HepG2 (cell line): ENCODE measurements at regions not wholly inside any gene's neighbourhood (a gene's known extent, or its start where the extent isn't known, plus 50 kb on each side); places are given as distances from the start of the nearest gene placed in this dataset.

Source experiments
- ATAC-seq: fragments of 200-7000 bp; cut with Tn5 transposase; 3 replicates; pipeline ENCODE4 v1.9.1; 2020; ENCODE audit warnings: mild to moderate bottlenecking, moderate library complexity
- BruUV-seq: library from RNA; stranded (reverse); fragments of 400-500 nt; replicated peaks from 2 replicates; lab custom pipeline; 2021; lab: Mats Ljungman, UMichigan
- CTCF ChIA-PET: fragments of 300-600 bp; formaldehyde crosslinking; extraction: SDS; loops from one replicate; lab custom pipeline; 2021; ENCODE audit warnings: low total read pairs, inconsistent platforms, low intra/inter-chr PET ratio; lab: Yijun Ruan, JAX
- POLR2A ChIA-PET: fragments of 350-600 bp; sonication (Branson Sonifier 250); formaldehyde crosslinking; loops from one replicate; lab custom pipeline; 2020; ENCODE audit warnings: antibody characterized with exemption, inconsistent platforms; lab: Yijun Ruan, JAX
- DNase-seq: peaks from one replicate; pipeline ENCODE4 v3.0.0-alpha.2; 2015; ENCODE audit warnings: low spot score
- FAIRE-seq: peaks from 3 replicates; lab custom pipeline; 2011; peaks lifted over from hg19 to GRCh38; lab: Jason Lieb, UNC
- H2AFZ ChIP-seq: one replicate; pipeline ENCODE4 v1.6.1; 2011; ENCODE audit warnings: low read length, inconsistent platforms
- H3K27ac ChIP-seq: fragments of 300-600 bp; 3 replicates; pipeline ENCODE4 v1.8.0; 2011; ENCODE audit warnings: mixed run types, mild to moderate bottlenecking, mixed read lengths, low read length, inconsistent platforms; ENCODE audit not compliant: insufficient read depth; ENCODE audit errors: extremely low read length
- H3K27me3 ChIP-seq, 2 experiments: fragments of 200-600 bp in 1 of 2; 2 replicates in 1 of 2; 3 replicates in 1 of 2; pipeline versions ENCODE4 v1.6.0 to v1.8.0; 2011; ENCODE audit warnings: low read length in 2 of 2, mild to moderate bottlenecking in 2 of 2, moderate library complexity in 2 of 2, inconsistent platforms in 1 of 2; ENCODE audit not compliant: insufficient read depth in 2 of 2, control insufficient read depth in 1 of 2
- H3K36me3 ChIP-seq, 2 experiments: fragments of 200-600 bp in 1 of 2; replicated peaks in 1 of 2; 2 replicates in 1 of 2; 3 replicates in 1 of 2; pipeline versions ENCODE4 v1.5.1 to v1.8.0; 2011; ENCODE audit warnings: low read length in 2 of 2, inconsistent platforms in 1 of 2; ENCODE audit not compliant: insufficient read depth in 2 of 2, control insufficient read depth in 1 of 2
- H3K4me1 ChIP-seq: 2 replicates; pipeline ENCODE4 v1.5.1; 2012; ENCODE audit warnings: low read length, inconsistent platforms; ENCODE audit not compliant: insufficient read depth
- H3K4me2 ChIP-seq: 2 replicates; pipeline ENCODE4 v1.6.0; 2011; ENCODE audit warnings: low read depth, low read length, inconsistent platforms
- H3K4me3 ChIP-seq, 3 experiments: fragments of 200-600 bp in 1 of 3; sonication (generic), shearing (Covaris generic) in 1 of 3; replicated peaks in 1 of 3; 2 replicates each; pipeline ENCODE4 v1.5.1; 2011 to 2016; ENCODE audit warnings: low read length in 3 of 3, inconsistent platforms in 2 of 3, low read depth in 2 of 3, mild to moderate bottlenecking in 2 of 3, control low read depth in 1 of 3, mixed read lengths in 1 of 3; ENCODE audit not compliant: insufficient read depth in 1 of 3
- H3K79me2 ChIP-seq: one replicate; pipeline ENCODE4 v1.6.1; 2011; ENCODE audit warnings: low read length, inconsistent platforms; ENCODE audit not compliant: insufficient read depth
- H3K9ac ChIP-seq: 2 replicates; pipeline ENCODE4 v1.6.0; 2011; ENCODE audit warnings: mild to moderate bottlenecking, low read depth, low read length, inconsistent platforms; ENCODE audit not compliant: insufficient read depth
- H3K9me3 ChIP-seq: 2 replicates; pipeline ENCODE4 v1.5.1; 2012; ENCODE audit warnings: mild to moderate bottlenecking, low read length
- H4K20me1 ChIP-seq: 2 replicates; pipeline ENCODE4 v1.6.0; 2011; ENCODE audit warnings: inconsistent platforms, mild to moderate bottlenecking, low read length, moderate library complexity; ENCODE audit not compliant: insufficient read depth
- MZF1 ChIP-seq: sonication (generic); formaldehyde crosslinking; IDR thresholded peaks from 2 replicates; pipeline ENCODE4 v1.8.1; 2023; ENCODE audit warnings: mild to moderate bottlenecking, missing genetic modification reagents, borderline replicate concordance
- PLRG1 ChIP-seq: fragments of 450-650 bp; conservative IDR thresholded peaks from 2 replicates; pipeline ENCODE4 v1.6.1; 2016
- TBL1XR1 ChIP-seq: fragments of 150-350 bp; IDR thresholded peaks from 2 replicates; pipeline ENCODE4 v1.6.1; 2014; ENCODE audit warnings: borderline replicate concordance, low read length; ENCODE audit not compliant: partially characterized antibody
- ZFP1 ChIP-seq: IDR thresholded peaks from 2 replicates; pipeline ENCODE4 v1.6.1; 2016
- ZIK1 ChIP-seq: sonication (generic); formaldehyde crosslinking; IDR thresholded peaks from 2 replicates; pipeline ENCODE4 v1.5.0; 2020; ENCODE audit warnings: mild to moderate bottlenecking, low read depth, missing genetic modification reagents, borderline replicate concordance
- ZNF251 ChIP-seq: sonication (generic); formaldehyde crosslinking; IDR thresholded peaks from 2 replicates; pipeline ENCODE4 v1.9.0; 2021; ENCODE audit warnings: mild to moderate bottlenecking, missing genetic modification reagents
- ZNF576 ChIP-seq: sonication (generic); formaldehyde crosslinking; IDR thresholded peaks from 2 replicates; pipeline ENCODE4 v1.4.0; 2020; ENCODE audit warnings: mild to moderate bottlenecking, missing genetic modification reagents
- in situ Hi-C: cut with HindIII; loops from 2 replicates; pipeline ENCODE4 v1.10.0; 2017; ENCODE audit warnings: low pct_unique_long_range_greater_than_20kb; ENCODE audit not compliant: extremely low pct_ligation_motif_present
- intact Hi-C: fragments of 100-400 bp; cut with micrococcal nuclease; formaldehyde crosslinking; loops from one replicate; pipeline ENCODE4 v1.10.0; 2022; ENCODE audit not compliant: unreplicated experiment
- TF ChIP-seq, protein P1 (sequence below): sonication (generic); formaldehyde crosslinking; IDR thresholded peaks from 2 replicates; pipeline ENCODE4 v1.5.0; 2020; ENCODE audit warnings: missing genetic modification reagents, mild to moderate bottlenecking, borderline replicate concordance
- TF ChIP-seq, protein P2 (sequence below): fragments of 450-650 bp; IDR thresholded peaks from 2 replicates; pipeline ENCODE4 v1.6.1; 2016

- TF ChIP-seq ZNF576 (CRISPR knock-in tag): no peak
Observed at GRCh38 chr20:8940326-8940725, 128.6 kb upstream of the PLCB4 start (continued).

DNA sequence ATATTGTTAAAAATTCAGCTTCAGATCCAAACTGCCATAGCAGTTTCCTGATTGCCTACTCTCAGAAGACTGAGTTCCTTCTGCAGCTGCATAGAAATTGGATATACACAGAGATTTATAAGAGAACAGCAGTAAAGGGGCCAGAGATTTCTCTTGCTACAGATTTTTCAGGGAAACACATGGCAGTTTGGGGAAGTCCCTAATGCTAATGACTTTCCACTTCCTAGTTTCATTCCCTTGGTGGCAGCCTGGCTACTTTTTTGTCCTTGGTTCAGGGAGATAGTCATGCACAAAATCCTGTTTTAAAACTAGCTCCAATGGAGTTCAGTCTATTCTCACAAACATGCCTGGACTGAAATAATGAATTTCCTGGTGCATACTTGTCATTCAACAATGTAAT, 125.3 kb upstream of the PLCB4 start:
- no peak for FAIRE-seq
- in situ Hi-C loops: no loop called here
- no TSS peak for BruUV-seq

More for the DNA sequence above, 125.3 kb upstream of the PLCB4 start:
- H2AFZ ChIP-seq: no peak overlapping the region
- intact Hi-C loops: no loop called here
- no peak for TF ChIP-seq MZF1 (CRISPR knock-in tag)
- no peak for TF ChIP-seq ZFP1 (CRISPR knock-in tag)
- TF ChIP-seq, protein P1, sequence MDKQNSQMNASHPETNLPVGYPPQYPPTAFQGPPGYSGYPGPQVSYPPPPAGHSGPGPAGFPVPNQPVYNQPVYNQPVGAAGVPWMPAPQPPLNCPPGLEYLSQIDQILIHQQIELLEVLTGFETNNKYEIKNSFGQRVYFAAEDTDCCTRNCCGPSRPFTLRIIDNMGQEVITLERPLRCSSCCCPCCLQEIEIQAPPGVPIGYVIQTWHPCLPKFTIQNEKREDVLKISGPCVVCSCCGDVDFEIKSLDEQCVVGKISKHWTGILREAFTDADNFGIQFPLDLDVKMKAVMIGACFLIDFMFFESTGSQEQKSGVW (CRISPR knock-in tag): no peak
- no peak for TF ChIP-seq ZNF251
- TF ChIP-seq PLRG1: no peak
- TF ChIP-seq, protein P2, sequence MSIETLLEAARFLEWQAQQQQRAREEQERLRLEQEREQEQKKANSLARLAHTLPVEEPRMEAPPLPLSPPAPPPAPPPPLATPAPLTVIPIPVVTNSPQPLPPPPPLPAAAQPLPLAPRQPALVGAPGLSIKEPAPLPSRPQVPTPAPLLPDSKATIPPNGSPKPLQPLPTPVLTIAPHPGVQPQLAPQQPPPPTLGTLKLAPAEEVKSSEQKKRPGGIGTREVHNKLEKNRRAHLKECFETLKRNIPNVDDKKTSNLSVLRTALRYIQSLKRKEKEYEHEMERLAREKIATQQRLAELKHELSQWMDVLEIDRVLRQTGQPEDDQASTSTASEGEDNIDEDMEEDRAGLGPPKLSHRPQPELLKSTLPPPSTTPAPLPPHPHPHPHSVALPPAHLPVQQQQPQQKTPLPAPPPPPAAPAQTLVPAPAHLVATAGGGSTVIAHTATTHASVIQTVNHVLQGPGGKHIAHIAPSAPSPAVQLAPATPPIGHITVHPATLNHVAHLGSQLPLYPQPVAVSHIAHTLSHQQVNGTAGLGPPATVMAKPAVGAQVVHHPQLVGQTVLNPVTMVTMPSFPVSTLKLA: no peak
- TF ChIP-seq TBL1XR1: no peak
- TF ChIP-seq ZIK1 (CRISPR knock-in tag): no peak
- TF ChIP-seq, all 625 proteins: peak for 0
- H3K36me3 ChIP-seq: no peaks in the 10 kb centered on the region
- POLR2A ChIA-PET: no interaction called here
- H3K9me3 ChIP-seq: no peaks in the 10 kb centered on the region
- ATAC-seq (no peak), DNase-seq (no peak)
- H3K4me1 ChIP-seq: no peaks in the 10 kb centered on the region
- H3K9ac ChIP-seq: no peak overlapping the region
- H3K4me2 ChIP-seq: no peak overlapping the region
- no peaks in the 10 kb centered on the region for H4K20me1 ChIP-seq
- no peak overlapping the region for H3K4me3 ChIP-seq
- H3K27me3 ChIP-seq: peaks cover 0 to 5% of the 10 kb centered on the region in 2 experiments; a peak in 1 of 5 replicates
- H3K79me2 ChIP-seq: no peaks in the 10 kb centered on the region
- CTCF ChIA-PET: no interaction called here
- no peak overlapping the region for H3K27ac ChIP-seq
